ENCODE measurements at regions not wholly inside any gene's neighbourhood (a gene's known extent, or its start where the extent isn't known, plus 50 kb on each side); places are given as distances from the start of the nearest gene placed in this dataset.
"Not testable (repeated sequence)": the region's sequence is repeated elsewhere in the genome, so short reads cannot be mapped to it uniquely, and the experiment has no call there.

- DNase-seq (ENCODE audit: low read depth): no peak
These were observed 164.4 kb downstream of the CXXC4 start for GRCh38 chr4:104330125-104330905.

GRCh38 chr4:104326991-104327694 is 167.6 kb downstream of the CXXC4 start:
- not testable (repeated sequence) for DNase-seq (ENCODE audit: low read depth)

DNA sequence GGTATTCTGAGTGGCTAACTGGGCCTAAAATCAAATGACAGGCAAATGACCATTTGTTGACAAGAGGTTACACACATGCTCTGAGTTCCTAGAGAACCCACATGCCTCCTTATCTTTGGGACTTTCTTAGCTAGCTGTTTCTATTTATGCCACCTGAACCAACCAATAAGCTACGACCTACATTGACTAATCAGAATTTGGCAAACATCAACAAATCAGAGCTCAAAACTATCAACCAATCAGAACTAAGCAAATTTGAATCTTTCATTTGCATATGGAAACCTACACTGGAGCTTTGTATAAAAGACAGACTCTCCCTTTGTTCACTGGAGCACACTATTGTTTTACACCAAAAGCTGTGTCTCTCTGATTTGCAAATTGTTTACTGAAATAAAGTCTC is 192.0 kb downstream of the CXXC4 start:
- no peak for DNase-seq (ENCODE audit: low read depth)

GRCh38 chr4:104294811-104295210 is 199.9 kb downstream of the CXXC4 start:
- DNase-seq (ENCODE audit: low read depth): no peak

DNA sequence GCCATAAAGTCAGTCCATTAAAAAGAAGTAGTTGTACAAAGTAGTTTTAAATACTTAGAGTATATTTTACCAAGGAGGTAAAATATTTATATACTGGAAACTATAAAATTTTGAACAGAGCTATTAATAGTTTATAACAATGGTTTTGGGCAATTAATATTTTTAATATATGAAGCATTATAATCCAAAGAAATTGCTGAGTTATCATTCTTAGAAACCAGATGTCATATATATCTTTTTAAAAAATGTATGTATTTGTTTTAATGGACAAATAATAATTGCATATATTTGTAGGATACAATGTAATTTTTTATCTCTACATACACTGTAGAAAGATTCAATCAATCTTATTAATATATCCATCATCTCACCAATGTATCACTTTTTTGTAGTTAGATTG is 207.8 kb downstream of the CXXC4 start:
- no peak for DNase-seq (ENCODE audit: low read depth)

GRCh38 chr4:104283303-104283702 is 211.4 kb downstream of the CXXC4 start:
- no peak for DNase-seq (ENCODE audit: low read depth)

DNA sequence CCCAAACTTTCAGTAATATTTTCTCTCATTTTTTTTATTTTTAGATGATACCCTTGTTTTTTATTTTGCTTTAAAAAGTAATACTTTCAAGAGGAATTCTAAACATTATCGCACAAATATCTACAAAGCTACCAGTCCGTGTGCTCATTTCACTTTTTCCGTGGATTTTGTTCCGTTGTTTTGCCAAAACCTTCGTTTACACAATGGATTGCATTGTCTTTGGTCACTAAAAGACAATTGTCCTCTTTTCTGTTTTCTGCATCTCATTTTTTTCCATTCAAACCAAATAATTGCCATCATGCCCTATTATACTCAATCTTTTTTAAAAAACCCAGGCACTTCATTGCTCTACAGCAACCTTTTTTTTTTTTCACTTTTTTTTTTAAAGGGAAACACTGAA is 214.9 kb downstream of the CXXC4 start:
- no peak for DNase-seq (ENCODE audit: low read depth)

DNA sequence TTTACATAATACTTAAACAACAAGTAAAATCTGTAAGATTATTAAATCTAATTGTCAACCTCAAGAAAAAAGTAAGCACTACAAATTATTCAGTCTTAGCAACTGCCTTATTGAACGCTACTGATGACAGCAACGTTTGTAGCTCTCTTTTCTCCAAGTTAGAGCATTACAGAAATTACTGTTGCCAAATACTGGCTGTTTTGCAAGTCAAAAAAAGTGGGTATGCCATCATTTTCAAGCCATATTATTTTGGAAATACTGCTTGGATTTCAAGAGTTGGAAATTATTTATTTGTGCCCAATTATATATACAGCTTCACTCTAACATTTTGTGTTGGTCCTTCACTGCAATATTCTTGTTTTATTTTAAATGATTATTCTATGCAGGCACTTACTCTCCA is 221.7 kb downstream of the CXXC4 start:
- DNase-seq (ENCODE audit: low read depth): no peak

- not testable (repeated sequence) for DNase-seq (ENCODE audit: low read depth)
These were observed 225.1 kb downstream of the CXXC4 start for GRCh38 chr4:104269603-104270002.

- DNase-seq (ENCODE audit: low read depth): no peak
These were observed 231.6 kb downstream of the CXXC4 start for GRCh38 chr4:104263100-104263499.

- DNase-seq (ENCODE audit: low read depth): no peak
These were observed 232.0 kb downstream of the CXXC4 start for GRCh38 chr4:104262678-104263077.

DNA sequence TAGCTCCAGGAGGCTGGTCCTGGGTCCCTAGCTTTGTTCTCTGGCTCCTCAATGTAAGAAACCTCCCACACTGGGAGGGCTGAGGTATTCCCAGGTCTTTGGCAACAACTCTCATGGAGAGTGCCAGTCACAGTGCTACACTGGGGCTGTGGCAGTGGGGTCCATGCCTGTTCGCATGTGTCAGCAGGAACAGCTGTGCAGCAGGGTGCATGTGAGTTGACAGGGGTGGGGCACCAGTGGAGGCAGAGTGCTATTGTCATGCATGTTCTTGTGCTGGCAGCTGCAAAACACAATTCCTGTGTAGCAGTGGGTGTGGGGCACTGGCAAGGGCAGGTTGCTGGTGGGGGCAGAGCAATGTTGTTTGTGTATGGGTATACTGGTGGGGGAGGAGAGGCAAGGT is 246.0 kb downstream of the CXXC4 start:
- no peak for DNase-seq (ENCODE audit: low read depth)

GRCh38 chr4:104235967-104236366 is 258.7 kb downstream of the CXXC4 start:
- DNase-seq (ENCODE audit: low read depth): no peak

- DNase-seq (ENCODE audit: low read depth): no peak
These were observed 277.2 kb downstream of the CXXC4 start for GRCh38 chr4:104217526-104217925.

GRCh38 chr4:104211657-104212056 is 283.0 kb downstream of the CXXC4 start:
- DNase-seq (ENCODE audit: low read depth): no peak

DNA sequence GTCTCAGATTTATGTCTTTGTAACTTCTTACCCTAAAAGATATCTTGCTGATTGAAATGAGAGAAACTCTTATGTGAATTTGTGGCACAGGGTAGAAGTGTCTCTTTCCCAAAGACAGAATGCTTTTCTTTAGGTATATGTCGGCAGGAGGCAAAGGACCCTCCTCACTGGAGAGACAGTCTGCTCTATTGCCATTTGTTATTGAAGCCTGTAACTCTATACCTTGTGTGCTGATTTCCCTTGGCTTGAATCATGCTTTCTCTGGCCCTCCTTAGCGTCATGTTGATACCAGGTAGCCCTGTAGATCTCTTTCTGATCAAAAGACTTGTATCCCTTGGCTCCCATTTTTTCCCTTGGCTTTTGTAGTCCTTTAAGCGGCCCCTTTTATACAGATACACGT is 284.3 kb downstream of the CXXC4 start:
- no peak for DNase-seq (ENCODE audit: low read depth)

GRCh38 chr4:104206784-104207183 is 287.9 kb downstream of the CXXC4 start:
- DNase-seq (ENCODE audit: low read depth): no peak

GRCh38 chr4:104205116-104205515 is 289.6 kb downstream of the CXXC4 start:
- no peak for DNase-seq (ENCODE audit: low read depth)

DNA sequence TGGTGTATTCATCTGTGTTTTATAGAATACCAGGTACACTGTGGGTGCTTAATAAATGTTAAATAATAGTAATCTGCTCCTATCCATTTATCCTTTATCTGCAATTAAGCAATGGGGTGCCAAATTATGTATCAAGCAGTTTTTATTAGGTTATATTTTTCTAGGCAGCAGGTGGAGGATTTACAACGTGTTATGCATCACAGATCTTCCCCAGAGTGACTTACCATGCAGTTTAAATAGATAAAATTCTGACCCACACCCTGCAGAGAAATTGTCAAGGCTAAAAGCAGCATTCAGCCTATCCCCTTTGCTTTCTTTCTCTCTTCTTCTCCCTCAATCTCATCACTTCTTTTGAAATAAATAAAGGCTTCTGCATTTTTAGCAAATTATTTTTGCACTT is 306.4 kb downstream of the CXXC4 start:
- no peak for DNase-seq (ENCODE audit: low read depth)

DNA sequence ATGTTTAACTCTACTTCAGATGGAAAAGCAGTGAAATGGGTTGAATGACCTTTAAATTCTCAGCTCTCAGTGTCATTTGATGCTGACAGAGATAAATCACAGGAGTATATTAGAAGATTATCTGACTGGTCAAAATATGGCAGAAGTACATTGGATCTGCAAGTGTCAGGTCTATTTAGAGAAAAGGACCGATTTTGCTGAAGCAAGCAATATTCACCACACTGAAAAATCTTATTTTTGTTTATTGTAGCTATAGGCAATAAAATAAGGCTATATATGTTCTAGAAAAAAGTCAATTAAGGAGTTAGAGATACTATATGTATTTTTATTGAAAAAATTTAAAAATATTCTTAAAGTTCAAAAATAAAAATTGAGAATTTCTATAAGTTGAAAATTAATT is 325.3 kb downstream of the CXXC4 start:
- no peak for DNase-seq (ENCODE audit: low read depth)

- no peak for DNase-seq (ENCODE audit: low read depth)
These were observed 327.9 kb downstream of the CXXC4 start for GRCh38 chr4:104166749-104167148.

GRCh38 chr4:104163820-104164219 is 330.9 kb downstream of the CXXC4 start:
- no peak for DNase-seq (ENCODE audit: low read depth)

- no peak for DNase-seq (ENCODE audit: low read depth)
These were observed 348.6 kb downstream of the CXXC4 start for GRCh38 chr4:104146048-104146447.

DNA sequence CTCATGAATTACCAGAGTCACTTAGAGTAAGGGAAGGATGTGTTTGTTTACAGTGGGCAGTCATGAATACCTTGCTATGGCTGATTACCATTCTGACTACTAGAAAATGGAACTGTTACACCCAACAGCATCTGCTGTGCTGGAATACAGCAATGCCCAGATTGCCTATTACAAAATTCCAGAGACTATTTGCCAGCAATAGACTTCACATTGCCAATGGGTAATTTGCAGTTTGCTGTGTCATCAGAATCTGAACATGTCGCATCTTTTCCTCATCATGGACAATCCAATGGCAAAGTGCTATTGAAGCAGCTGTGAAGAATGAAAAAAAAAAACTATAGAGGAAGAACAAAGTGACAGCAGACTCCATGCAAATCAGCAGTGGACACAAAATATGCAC is 356.6 kb downstream of the CXXC4 start:
- no peak for DNase-seq (ENCODE audit: low read depth)

Measured in ELR (cell line).